Activated CD8-positive, alpha-beta memory T cell treated with anti-CD3 and anti-CD28 coated beads for 4 hours (primary cell): ENCODE measurements at regions not wholly inside any gene's neighbourhood (a gene's known extent, or its start where the extent isn't known, plus 50 kb on each side); places are given as distances from the start of the nearest gene placed in this dataset.

Experiments used
- DNase-seq, 2 donors: peaks; one replicate each; pipeline ENCODE4 v3.0.0-alpha.2; 2020; ENCODE audit warnings: low read depth in 2 of 2

- DNase-seq, result no peak
These were observed 58.7 kb upstream of the ZFR start for GRCh38 chr5:32503261-32503660.

GRCh38 chr5:32501071-32502002 is 56.8 kb upstream of the ZFR start:
- no peak for DNase-seq

- DNase-seq, result no peak
These were observed 55.6 kb upstream of the ZFR start for GRCh38 chr5:32500181-32500580.

GRCh38 chr5:32499261-32499660 is 54.7 kb upstream of the ZFR start:
- peak in 1 of 2 donors; percentile 4 for DNase-seq

- DNase-seq, result no peak
These were observed 53.9 kb upstream of the ZFR start for GRCh38 chr5:32498484-32498883.

- DNase-seq, result no peak
These were observed 51.6 kb upstream of the ZFR start for GRCh38 chr5:32496104-32496503.

GRCh38 chr5:32494827-32495226 is 50.3 kb upstream of the ZFR start:
- DNase-seq, result no peak
